ENCODE measurements at regions not wholly inside any gene's neighbourhood (a gene's known extent, or its start where the extent isn't known, plus 50 kb on each side); places are given as distances from the start of the nearest gene placed in this dataset.

GRCh38 chr5:122517091-122517490 lies 205.1 kb downstream of the SNCAIP start:
- Histone ChIP-seq H3K4me2 (ENCODE audit: low read length) (no peak overlapping the region), H3F3A (ENCODE audit: insufficient read depth, low read length) (no peaks in the 10 kb centered on the region), H4K20me1 (ENCODE audit: insufficient read depth, low read length) (no peaks in the 10 kb centered on the region), H3K4me1 (ENCODE audit: insufficient read depth, low read length, severe bottlenecking) (no peaks in the 10 kb centered on the region), H3K27ac (ENCODE audit: low read depth, low read length, poor library complexity, severe bottlenecking) (no peak overlapping the region), H3K9ac (ENCODE audit: low read length) (no peak overlapping the region), H3K9me3 (ENCODE audit: low read length) (no peaks in the 10 kb centered on the region), H3K9me2 (ENCODE audit: low read depth, low read length) (no peaks in the 10 kb centered on the region), H3K79me2 (ENCODE audit: insufficient read depth, low read length) (no peaks in the 10 kb centered on the region), H3K27me3 (ENCODE audit: insufficient read depth, low read length) (no peaks in the 10 kb centered on the region), H3K4me3 (ENCODE audit: low read depth, low read length, poor library complexity, severe bottlenecking) (no peak overlapping the region), H2AFZ (ENCODE audit: low read length) (no peak overlapping the region), H3K36me3 (ENCODE audit: insufficient read depth, low read length) (no peaks in the 10 kb centered on the region)
- no peak for TF ChIP-seq CTCF (IDR thresholded peaks at IDR 0.05; ENCODE audit: low read length)
- TF ChIP-seq EZH2 (IDR thresholded peaks at IDR 0.05; ENCODE audit: borderline replicate concordance, low read length), result no peak

- Histone ChIP-seq H2AFZ (ENCODE audit: low read length) (no peak overlapping the region), H3K36me3 (ENCODE audit: insufficient read depth, low read length) (no peaks in the 10 kb centered on the region), H3K4me3 (ENCODE audit: low read depth, low read length, poor library complexity, severe bottlenecking) (no peak overlapping the region), H4K20me1 (ENCODE audit: insufficient read depth, low read length) (no peaks in the 10 kb centered on the region), H3K9me3 (ENCODE audit: low read length) (no peaks in the 10 kb centered on the region), H3F3A (ENCODE audit: insufficient read depth, low read length) (no peaks in the 10 kb centered on the region), H3K9ac (ENCODE audit: low read length) (no peak overlapping the region), H3K27me3 (ENCODE audit: insufficient read depth, low read length) (no peaks in the 10 kb centered on the region), H3K79me2 (ENCODE audit: insufficient read depth, low read length) (no peaks in the 10 kb centered on the region), H3K27ac (ENCODE audit: low read depth, low read length, poor library complexity, severe bottlenecking) (no peak overlapping the region), H3K4me2 (ENCODE audit: low read length) (no peak overlapping the region), H3K9me2 (ENCODE audit: low read depth, low read length) (no peaks in the 10 kb centered on the region), H3K4me1 (ENCODE audit: insufficient read depth, low read length, severe bottlenecking) (no peaks in the 10 kb centered on the region)
- TF ChIP-seq CTCF (IDR thresholded peaks at IDR 0.05; ENCODE audit: low read length), result no peak
- no peak for TF ChIP-seq EZH2 (IDR thresholded peaks at IDR 0.05; ENCODE audit: borderline replicate concordance, low read length)
Observed at GRCh38 chr5:122523776-122524175, 211.7 kb downstream of the SNCAIP start.

- Histone ChIP-seq H3K4me2 (ENCODE audit: low read length) (no peak overlapping the region), H3K9me3 (ENCODE audit: low read length) (no peaks in the 10 kb centered on the region), H4K20me1 (ENCODE audit: insufficient read depth, low read length) (no peaks in the 10 kb centered on the region), H3F3A (ENCODE audit: insufficient read depth, low read length) (no peaks in the 10 kb centered on the region), H2AFZ (ENCODE audit: low read length) (no peak overlapping the region), H3K27ac (ENCODE audit: low read depth, low read length, poor library complexity, severe bottlenecking) (no peak overlapping the region), H3K27me3 (ENCODE audit: insufficient read depth, low read length) (no peaks in the 10 kb centered on the region), H3K9me2 (ENCODE audit: low read depth, low read length) (no peaks in the 10 kb centered on the region), H3K36me3 (ENCODE audit: insufficient read depth, low read length) (no peaks in the 10 kb centered on the region), H3K4me1 (ENCODE audit: insufficient read depth, low read length, severe bottlenecking) (no peaks in the 10 kb centered on the region), H3K79me2 (ENCODE audit: insufficient read depth, low read length) (no peaks in the 10 kb centered on the region), H3K4me3 (ENCODE audit: low read depth, low read length, poor library complexity, severe bottlenecking) (no peak overlapping the region), H3K9ac (ENCODE audit: low read length) (no peak overlapping the region)
- TF ChIP-seq CTCF (IDR thresholded peaks at IDR 0.05; ENCODE audit: low read length) (no peak), EZH2 (IDR thresholded peaks at IDR 0.05; ENCODE audit: borderline replicate concordance, low read length) (no peak)
Observed at GRCh38 chr5:122527547-122527946, 215.5 kb downstream of the SNCAIP start.
